ENCODE measurements at regions not wholly inside any gene's neighbourhood (a gene's known extent, or its start where the extent isn't known, plus 50 kb on each side); places are given as distances from the start of the nearest gene placed in this dataset.

DNA sequence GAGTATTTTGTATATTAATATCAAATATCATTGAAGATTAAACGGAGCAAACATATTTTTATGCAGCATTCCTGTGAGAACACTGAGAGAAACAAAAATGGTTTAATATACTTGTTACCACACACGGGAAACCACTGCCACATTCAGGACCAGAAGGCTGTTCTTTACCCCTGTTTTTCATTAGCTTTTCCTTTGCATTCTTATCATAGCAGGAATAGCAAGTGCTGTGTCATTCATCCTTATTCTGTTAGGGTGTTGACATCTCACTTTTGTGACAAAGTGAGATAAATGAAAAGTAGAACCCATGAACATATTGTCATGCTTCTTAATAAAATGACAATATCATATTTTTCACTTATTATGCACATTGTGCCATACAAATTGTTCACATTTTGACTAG, 212.4 kb upstream of the NDST4 start (continued):
- TF ChIP-seq STAT1 (IDR thresholded peaks at IDR 0.05; ENCODE audit: unreplicated experiment) (no peak), EZH2 (IDR thresholded peaks at IDR 0.05; ENCODE audit: low read depth, unreplicated experiment) (no peak), ZNF331 (CRISPR knock-in tag; IDR thresholded peaks at IDR 0.05; ENCODE audit: low read depth) (no peak), POLR2AphosphoS5 (IDR thresholded peaks at IDR 0.05; ENCODE audit: low read depth) (no peak)

- Histone ChIP-seq H4K20me1 (replicated peaks; ENCODE audit: insufficient read depth) (no peaks in the 10 kb centered on the region), H3K4me2 (peak overlapping the region; percentile 33; the same call in 1 of the 2 replicates), H3F3A (replicated peaks; ENCODE audit: low read depth) (no peaks in the 10 kb centered on the region), H3K4me1 (ENCODE audit: insufficient read depth) (peaks cover 10% of the 10 kb centered on the region), H2AFZ (no peak overlapping the region), H3K27me3 (ENCODE audit: insufficient read depth) (no peaks in the 10 kb centered on the region), H3K27ac (ENCODE audit: low read depth) (no peak overlapping the region), H3K9me2 (ENCODE audit: insufficient read depth) (no peaks in the 10 kb centered on the region), H3K36me3 (ENCODE audit: insufficient read depth) (no peaks in the 10 kb centered on the region), H3K79me2 (replicated peaks; ENCODE audit: insufficient read depth) (no peaks in the 10 kb centered on the region), H3K4me3 (no peak overlapping the region)
- no peaks in the 10 kb centered on the region for H3K36me3 Mint-ChIP-seq (ENCODE audit: low read depth)
- no peak for ATAC-seq
- H3K27ac Mint-ChIP-seq = no peak overlapping the region
- H3K4me3 Mint-ChIP-seq = no peak overlapping the region
- no peak for DNase-seq (ENCODE audit: low spot score)
- H3K4me1 Mint-ChIP-seq = peaks cover 11% of the 10 kb centered on the region
- H3K9me3 Mint-ChIP-seq = no peaks in the 10 kb centered on the region
- peaks cover 1% of the 10 kb centered on the region for H3K27me3 Mint-ChIP-seq (ENCODE audit: insufficient read depth, low read depth, poor library complexity)
- TF ChIP-seq CTCF (conservative IDR thresholded peaks at IDR 0.05; ENCODE audit: low read depth in 2 of 2) = no peak
- no peak for TF ChIP-seq STAT1 (IDR thresholded peaks at IDR 0.05; ENCODE audit: unreplicated experiment)
- TF ChIP-seq ZNF114 (CRISPR knock-in tag; IDR thresholded peaks at IDR 0.05) = no peak
- TF ChIP-seq REST (IDR thresholded peaks at IDR 0.05; ENCODE audit: unreplicated experiment) = no peak
- no peak for TF ChIP-seq ZNF331 (CRISPR knock-in tag; IDR thresholded peaks at IDR 0.05; ENCODE audit: low read depth)
- TF ChIP-seq ZNF462 (CRISPR knock-in tag; IDR thresholded peaks at IDR 0.05) = no peak
- no peak for TF ChIP-seq POLR2AphosphoS5 (IDR thresholded peaks at IDR 0.05; ENCODE audit: low read depth)
- TF ChIP-seq ETS1 (IDR thresholded peaks at IDR 0.05) = no peak
- TF ChIP-seq CREB1 (CRISPR knock-in tag; IDR thresholded peaks at IDR 0.05; ENCODE audit: low read depth) = no peak
- TF ChIP-seq NANOG (IDR thresholded peaks at IDR 0.05; ENCODE audit: borderline replicate concordance) = no peak
- TF ChIP-seq JUNB (IDR thresholded peaks at IDR 0.05; ENCODE audit: unreplicated experiment) = no peak
- TF ChIP-seq EZH2phosphoT487 (IDR thresholded peaks at IDR 0.05; ENCODE audit: unreplicated experiment) = no peak
Observed at GRCh38 chr4:115323106-115323707, 209.8 kb upstream of the NDST4 start.

All from GM23338 (cell line).